ENCODE measurements at regions not wholly inside any gene's neighbourhood (a gene's known extent, or its start where the extent isn't known, plus 50 kb on each side); places are given as distances from the start of the nearest gene placed in this dataset.

DNA sequence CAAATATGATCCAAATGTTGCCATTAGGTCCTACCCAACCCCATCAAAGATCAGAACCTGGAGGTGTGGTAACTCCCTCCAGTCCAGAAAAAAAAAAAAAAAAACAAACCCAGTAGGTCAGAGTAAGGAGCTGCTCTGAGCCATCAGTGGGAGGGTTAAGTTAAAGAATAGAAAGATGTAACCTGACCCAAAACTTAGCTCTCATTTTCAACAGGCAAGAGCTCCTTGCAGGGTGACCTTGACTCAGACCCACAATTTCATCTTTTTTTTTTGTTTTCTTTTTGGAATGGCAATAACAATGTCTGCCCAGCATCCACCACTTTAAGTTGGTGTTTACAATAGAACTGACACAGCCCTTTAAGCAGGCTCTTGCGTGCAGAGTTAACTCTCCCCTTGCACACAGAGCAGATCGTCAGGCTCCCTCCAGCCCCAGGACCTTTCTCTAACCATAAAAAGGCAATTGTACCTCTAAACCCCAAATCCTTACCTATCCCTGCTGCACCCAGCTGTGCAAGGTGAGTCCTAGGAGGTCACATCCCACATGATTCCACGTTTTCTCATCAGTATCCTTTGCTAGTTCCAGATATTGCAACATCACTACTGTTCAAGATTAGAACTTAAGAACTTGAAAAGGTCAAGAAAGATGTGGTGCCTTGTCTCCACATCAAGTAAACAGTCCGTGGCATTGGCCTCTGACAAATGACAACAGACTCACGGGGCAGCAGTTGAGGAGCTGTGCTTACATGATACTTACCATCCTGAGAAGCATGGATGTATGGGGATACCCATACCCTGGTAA, 178.6 kb upstream of the EEA1 start:
- DNase-seq = no peak

DNA sequence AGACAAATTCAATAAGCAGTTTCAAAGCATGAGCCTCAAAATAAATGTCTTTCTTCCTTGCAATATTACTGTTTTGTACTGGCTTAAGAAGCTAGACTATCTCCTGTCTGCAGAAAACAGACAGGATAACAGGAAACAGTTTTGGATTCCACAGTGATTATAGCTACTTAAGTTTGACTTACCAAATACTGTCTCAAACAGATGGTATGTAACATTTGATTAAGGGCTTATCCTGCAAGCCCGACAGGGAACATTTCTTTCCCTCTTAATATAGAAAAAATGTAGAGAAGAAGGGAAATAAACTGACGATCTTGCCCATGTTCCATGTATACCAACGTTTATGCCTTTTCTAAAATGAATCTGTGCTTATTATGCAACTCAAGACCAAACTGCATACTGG, 179.9 kb upstream of the EEA1 start:
- no peak for DNase-seq

DNA sequence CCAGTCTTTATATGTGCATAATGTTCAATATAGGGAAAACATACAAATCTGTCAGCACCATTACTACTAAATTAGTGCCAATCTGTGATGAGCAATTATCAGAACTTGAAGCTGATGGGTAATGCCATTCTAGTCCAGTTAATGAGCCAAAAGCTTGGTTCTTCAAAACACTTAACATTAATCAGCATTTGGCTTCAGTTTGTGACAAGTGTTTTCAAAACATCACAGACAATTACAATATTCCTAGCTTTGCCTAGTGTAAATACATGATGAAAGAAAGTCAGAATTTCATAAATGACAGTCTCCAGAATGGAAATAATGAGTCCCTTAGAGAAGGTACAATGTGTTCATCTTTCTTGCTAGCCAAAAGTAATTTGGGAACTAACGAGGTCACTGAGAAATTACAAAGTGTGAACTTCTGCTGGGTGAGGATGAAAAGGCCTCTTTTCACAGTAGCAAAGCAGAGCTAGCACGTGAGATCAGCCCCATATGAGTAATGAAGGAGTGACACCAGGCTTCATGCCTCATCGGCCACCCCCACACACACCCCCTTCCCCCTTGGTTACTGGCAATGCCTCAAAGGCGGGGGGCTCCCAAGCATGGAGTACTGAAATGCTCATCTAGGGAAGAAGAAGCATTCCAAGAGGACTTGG, 180.6 kb upstream of the EEA1 start:
- DNase-seq = no peak

DNA sequence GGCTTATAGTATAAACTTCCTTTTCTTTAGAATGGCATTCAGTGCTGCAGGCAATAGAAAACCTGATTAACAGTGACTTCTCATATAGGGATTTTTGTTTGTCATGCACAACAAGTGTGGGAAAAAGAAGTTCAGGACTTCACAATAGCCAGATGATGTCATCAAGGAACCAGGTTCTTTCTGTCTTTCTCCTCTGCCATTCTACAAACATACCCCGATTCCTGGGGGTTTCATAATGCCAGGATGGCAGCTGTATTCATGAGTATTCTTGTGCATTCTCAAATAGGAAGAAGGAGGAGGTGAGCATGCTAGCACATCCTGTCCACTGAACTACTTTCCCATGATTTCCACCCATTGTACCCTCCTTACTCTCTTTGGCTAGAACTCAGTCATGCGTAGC, 182.7 kb upstream of the EEA1 start:
- DNase-seq = no peak

DNA sequence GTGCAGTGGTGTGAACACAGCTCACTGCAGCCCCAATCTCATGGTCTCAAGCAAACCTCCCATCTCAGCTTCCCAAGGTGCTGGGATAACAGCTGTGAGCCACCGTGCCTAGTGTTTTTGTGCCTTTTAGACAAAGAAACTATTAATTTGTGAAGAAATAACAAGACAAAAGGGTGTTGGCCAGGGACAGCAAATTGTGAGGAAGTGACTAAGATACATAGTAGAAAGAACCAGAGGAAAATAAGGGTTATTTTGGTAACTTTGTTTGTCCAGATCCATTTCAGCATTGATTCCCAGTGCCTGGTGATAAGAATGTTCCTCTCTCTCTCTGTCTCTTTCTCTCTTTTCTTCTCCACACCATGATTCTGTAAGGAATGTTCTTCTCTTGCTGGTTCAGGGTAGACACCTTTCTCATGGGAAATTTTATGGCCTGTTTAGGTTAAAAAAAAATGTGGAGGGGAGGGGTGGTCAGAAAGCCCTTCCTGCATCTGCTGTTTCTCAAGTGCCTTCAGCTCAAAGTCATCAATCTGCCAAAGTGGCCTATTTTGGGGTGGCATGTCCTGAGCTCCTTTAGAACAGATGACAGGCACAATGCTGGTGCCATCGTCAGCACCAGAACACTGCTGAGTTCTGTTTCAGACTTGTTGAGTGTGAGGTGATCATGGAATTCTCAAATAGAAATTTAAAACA, 184.4 kb upstream of the EEA1 start:
- DNase-seq = no peak

DNA sequence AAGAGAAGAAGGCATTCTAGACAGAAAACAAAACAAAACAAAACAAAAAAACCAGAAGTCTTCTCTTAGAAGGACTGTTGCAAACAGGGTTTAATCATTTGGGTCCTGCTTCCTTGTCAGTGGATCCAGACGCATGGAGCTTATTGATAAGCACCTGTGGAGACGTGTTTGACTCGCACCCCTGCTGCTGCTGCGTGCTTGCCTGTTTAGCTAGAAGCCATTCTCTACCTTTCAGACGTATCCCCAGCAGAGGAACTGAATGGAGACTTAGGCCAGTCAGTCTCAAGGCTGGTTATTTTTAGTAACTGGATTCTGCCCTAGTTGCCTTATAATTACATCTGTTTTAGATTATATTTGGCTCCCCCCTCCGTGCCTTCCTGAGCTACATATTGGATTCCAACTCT, 186.1 kb upstream of the EEA1 start:
- DNase-seq = no peak

DNA sequence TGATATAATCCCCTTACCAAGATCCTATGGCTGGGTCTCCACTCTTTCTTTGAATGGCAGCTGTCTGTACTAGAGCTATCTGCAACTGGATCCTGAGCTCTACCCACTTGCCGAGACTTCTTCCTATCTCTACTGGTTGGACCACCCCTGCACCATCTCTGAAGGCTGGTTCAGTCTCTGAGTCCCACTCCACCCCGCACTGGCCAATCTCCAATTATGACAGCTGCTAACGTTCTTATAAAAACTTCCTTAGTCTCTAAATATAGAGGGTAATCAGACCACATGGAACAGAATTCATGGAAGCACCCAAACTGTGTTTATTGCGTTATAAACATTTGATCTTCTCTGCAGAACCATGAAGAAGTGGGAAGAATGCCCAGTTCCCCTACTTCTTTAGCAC, 186.6 kb upstream of the EEA1 start:
- no peak for DNase-seq

DNA sequence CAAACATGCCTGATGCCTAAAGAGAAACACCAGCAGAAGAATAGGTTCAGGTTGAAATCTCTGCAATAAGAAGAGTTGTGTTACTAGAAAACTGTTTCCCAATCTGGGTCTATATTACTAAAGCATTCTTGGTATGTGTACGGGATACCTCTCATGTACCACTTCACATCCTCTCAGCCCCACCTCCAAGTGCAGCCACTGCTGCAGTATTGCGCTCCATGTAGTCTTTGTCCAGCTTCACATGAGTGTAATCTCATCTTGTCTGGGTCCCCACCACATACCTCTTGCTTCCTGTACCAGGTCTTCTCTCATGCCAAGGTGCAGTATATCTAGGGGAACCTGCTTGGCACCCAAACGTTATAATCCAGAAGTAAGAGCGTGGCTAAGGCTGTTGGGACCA, 187.5 kb upstream of the EEA1 start:
- DNase-seq = no peak

DNA sequence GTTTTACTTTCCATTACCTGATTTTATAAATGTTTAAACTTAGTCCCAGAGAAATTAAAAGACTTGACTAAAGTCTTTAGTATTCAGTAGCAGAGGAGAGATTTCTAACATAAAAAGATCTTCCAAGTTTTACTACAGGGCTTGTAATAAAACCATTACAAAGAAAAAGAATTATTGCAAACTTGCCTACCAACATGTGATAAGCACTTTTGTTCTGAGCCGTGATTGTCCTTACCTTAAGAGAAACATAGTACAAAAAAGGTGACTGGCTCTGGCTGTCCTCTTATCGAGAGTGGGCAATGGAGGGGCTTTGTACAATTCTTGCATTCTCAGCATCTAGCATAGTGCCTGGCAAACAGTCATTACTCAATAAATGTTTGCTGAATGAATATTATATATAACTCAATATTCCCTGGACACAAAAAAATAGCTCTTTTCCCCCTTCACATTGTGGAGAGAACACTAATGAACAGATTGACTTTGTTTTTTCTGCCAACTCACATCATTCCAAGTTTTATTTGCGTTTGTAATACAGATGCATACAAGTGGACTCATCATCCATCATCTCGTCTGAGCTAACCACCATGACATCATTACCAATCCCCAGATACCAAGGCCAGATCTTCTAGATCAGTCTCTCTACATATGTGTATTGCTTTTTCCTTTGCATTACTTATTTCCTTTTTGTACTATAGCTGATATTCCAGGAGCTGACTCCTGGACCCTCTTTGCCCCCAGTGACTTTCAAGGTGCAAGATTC, 192.8 kb upstream of the EEA1 start:
- DNase-seq = no peak

DNA sequence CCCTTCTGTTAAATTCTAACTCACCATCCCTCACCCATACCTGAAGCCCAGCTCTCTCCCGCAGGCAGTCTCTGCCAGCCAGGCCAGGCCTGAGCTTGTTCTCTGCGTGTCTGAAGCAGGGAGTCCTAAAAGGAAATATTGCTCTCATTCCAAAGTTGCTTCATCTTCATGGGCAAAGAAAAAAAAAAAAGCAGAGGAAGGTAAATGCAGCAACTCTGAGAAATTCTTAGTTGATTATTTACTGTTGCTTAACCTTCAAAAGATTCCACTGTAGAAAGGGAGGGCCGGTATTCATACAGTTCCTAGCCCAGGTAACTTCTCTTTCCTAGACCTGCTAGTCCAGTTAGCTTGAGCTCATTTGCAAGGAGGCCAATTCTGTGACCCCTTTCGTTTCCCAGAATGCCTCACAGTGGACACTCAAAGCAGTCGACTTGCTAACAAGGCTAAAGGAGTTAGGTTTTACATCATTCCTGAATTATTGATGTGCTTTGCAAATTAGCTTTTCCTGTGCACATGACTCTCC, 193.5 kb upstream of the EEA1 start:
- no peak for DNase-seq

DNA sequence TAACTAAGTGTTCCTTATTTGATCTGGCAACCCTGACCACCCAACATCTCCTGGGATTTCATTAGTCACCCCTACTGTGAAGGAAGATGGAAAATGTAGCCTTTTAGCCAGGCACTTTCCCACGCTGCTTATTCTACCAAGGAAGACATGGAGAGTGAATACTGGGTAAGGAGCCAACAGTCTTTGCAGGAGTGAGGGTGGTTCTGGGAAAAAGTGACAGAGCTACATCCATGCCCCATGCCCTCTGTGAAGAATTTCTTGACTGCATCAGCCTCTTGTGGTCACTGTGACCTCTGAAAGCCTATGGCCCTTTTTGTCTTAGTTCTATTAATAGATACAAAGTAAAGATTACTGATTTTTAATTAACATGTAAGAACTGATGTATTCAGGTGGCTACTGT, 196.0 kb upstream of the EEA1 start:
- no peak for DNase-seq

DNA sequence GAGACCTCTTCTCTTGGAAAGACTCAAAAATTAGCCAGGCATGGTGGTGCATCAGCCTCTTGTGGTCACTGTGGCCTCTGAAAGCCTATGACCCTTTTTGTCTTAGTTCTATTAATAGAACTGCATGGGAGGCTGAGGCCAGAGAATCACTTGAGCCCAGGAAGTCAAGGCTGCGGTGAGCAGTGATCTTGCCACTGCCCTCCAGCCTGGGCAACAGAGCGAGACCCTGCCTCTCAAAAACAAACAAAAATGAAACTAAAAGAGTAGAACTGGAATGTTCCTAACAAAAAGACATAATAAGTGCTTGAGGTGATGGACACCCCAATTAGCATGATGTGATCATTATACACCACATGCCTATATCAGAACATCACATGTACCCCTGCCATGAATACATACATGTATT, 197.0 kb upstream of the EEA1 start:
- DNase-seq = no peak

DNA sequence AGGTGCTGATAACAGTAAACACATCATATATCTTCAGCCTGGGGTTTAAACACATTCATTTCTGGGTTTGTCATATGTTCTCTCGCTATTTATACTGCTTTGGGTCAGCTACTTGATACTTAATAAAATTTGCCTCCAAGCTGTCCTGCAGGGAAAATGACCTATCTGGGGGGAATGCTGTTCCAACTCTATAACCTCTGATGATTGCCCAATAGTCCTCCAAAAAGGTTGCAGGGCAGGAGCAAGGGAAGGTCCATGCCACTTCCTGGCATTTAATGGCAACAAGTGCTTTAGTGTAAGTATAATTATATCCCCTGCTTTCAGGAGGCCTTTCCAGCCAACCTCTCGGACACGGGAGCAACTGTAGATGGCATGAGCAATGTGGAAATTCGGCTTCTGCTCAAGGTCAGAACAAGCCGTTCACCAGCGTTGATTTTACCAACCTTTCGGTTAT, 198.0 kb upstream of the EEA1 start:
- no peak for DNase-seq

DNA sequence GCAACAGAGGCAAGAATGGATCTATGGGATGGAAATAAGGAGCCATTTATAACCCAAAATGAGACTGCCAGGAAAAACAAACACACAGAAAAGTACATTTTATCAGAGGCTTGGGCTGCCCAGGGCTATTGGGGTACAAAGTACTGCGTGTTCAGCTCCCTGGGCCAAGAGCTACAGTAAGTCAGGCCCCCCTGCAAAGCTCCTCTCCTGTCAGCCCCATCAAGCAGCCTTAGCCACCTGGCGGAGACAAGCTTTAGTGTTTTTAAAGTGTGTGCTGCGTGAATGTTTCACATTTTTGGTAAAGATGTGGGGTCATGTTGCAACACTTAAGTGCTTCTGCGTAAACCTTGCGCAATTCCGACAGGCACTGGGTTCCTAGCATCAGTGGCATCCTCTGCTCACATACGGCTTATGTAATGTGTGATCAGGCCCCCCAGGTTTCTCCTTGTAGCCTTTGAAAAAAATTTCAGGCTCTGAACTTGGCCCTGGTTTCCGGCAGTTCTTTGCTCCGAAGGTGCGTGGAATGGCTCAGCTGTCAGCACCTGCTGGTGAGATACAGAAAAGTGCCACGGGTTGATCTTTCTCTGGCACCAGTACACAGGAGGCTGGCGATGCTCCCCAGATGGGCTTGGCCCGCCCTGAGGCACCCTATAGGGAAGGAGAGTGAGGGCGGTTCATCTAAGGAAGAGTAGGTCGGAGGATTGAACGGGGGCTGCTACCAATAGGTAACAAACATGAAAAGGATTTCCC, 198.7 kb upstream of the EEA1 start:
- DNase-seq = no peak

DNA sequence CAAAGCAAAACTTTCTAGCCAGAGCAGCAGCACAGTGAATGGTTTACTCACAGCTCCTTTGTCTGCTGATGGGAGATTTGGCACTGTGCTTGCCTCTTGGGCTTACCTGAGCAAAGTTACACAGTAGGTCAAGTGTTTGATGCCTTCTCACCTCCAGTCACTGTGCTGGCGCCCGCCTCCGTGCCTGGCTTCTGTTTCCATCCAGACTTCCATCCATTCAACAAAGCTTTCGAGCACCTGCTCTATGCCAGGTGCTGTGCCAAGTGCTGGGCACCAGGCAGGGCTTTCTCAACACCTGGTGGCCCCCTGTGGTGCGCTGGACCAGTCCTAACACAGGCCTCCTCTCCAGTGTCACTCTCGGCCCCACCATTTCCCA, 199.2 kb upstream of the EEA1 start:
- DNase-seq = no peak

DNA sequence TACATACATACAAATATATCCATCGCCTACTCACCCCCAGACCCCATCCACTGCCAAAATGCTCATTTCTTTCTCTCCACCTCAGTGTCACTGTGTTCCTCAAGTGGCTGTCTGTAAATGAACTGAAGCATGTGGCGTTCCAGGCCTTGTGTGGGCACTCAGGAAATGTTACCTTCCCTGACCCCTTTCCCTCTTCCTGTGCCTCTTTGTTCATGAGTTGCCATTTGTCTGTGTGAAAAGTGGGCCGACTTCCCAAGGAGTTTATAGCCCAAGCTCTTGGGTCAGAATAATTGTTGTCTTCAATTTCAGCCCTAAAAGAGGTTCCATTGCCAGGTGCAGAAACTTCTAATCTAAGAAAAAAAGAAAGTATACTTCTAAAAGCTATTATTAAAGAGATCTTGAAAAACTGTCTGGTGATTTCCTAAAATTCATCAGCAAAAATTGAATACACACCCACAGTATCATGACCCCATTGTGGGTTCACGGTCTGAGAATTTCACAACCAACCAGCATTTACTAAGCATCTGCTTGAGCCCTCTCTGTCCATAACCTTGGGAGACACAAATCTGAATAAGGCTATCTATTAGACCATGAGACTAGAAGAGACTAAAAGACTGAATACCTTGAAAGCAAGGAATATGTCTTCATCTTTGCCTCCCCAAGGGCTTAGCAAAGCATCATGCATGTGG, 201.4 kb upstream of the EEA1 start:
- DNase-seq = no peak

DNA sequence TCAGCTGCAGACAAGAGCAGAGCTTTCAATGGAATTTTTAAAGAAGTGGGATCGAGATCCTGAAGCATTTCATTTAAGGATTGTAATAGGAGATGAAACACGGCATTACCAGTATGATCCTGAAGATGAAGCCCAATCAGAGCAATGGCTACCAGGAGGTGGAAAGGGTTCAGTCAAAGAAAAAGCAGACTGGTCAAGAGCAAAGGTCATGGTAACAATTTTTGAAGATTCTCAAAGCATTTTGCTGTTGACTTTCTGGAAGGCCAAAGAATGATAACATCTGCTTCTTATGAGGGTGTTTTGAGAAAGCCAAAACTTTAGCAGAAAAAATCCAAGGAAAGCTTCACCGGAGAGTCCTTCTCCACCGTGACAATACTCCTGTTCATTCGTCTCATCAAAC, 204.3 kb upstream of the EEA1 start:
- no peak for DNase-seq

DNA sequence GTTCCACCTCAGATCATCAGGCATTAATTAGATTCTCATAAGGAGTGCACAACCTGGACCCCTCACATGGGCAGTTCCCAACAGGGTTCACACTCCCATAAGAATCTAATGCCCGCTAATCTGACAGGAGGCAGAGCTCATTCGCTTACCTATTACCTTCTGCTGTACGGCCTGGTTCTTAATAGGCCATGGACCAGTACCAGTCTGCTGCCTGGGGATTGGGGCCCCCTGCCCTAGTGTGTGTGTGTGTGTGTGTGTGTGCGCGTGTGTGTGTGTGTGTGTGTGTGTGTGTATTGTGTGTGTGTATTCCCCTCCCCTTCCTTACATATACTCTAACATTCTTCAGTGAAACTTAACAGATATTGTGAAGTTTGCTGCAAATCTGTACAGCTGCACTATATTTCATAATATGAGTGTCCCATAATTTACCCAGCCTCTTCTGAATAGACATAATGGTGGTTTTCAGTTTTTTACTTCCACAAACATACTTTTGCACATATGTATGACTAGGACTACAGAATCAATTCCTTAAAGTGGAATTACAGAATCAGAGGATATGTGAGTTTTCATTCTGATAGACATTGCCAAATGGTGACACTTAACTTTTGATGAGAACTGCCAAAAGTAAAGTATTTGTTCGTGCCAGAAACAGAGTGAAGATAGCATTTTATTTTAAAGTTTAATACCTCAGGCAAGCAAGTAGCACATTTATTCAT, 205.2 kb upstream of the EEA1 start:
- no peak for DNase-seq

DNA sequence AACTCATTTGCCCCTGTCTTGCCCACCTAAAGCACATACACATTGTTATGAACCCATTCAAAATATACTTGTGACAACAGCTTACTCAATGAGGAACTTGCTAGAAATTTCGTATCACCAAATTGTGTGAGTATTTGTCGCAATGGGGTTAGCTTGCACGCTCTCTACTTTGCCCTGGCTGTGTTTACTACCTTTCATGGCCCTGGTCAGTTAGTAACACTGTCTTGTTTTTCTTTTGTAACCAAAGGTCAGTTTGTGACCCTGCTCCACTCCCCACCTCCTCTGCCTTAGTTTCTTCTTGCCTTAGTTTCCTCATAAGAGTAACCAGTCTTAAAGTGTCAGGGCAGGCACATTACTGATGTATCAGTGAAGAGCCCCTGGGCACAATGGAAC, 205.8 kb upstream of the EEA1 start:
- DNase-seq = no peak

DNA sequence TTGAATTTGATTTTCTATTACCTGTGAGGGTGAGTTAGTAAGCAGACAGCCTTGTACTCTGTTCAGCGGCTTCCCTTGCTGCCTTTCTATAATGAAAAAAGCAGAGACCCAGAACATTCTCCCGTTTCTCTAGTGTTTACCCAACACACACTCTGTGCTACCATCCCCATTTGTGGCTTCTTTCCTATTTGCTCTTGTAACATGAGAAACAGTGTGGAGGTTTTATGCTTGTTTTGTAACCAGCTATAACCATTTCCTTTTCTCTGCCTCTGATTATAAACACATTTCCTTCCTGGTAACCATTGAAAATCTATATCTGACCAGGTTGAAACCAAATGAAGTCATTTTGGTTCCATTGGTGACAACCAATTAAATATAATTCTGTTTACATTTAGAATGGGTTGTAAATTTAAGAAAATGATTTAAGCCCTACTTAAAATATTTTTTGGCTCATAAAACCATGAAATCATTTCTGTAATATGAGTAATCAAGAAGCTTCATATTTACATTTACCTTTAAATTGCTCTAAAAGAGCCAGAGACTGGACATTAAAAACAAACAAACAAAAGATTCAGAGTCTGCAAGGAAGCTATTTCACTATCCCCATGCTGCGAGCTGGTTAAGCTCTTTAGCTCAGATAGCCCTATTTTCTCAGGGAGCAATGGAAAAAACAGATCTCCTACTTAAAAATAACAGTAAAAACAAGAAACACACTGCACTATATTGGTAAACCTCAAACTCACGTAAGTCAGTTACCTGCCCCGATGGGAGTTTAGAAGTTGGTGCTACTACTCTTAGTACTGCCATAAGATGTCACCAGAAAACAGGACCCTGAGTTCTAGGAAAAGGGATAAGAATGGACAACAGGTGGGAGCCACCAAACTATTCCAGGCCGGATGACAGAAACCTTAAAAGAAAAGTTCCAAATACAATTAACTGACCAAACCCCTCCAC, 206.5 kb upstream of the EEA1 start:
- peak; percentile 96 for DNase-seq
